KOPT-K1 (cell line): ENCODE measurements at regions not wholly inside any gene's neighbourhood (a gene's known extent, or its start where the extent isn't known, plus 50 kb on each side); places are given as distances from the start of the nearest gene placed in this dataset.

Source experiments
- H3K27ac ChIP-seq: fragments of 200-600 bp; sonication (generic); 2 replicates; pipeline ENCODE4 v1.5.1; 2016; ENCODE audit warnings: antibody characterized with exemption, mild to moderate bottlenecking, low read depth, low read length; ENCODE audit not compliant: poor library complexity, severe bottlenecking
- H3K36me3 ChIP-seq: fragments of 200-600 bp; sonication (generic); 2 replicates; pipeline ENCODE4 v1.5.1; 2017; ENCODE audit warnings: antibody characterized with exemption, mild to moderate bottlenecking, low read length, moderate library complexity; ENCODE audit not compliant: insufficient read depth
- H3K9me3 ChIP-seq: fragments of 200-600 bp; sonication (generic); 2 replicates; pipeline ENCODE4 v1.5.1; 2017; ENCODE audit warnings: antibody characterized with exemption, low read length, mild to moderate bottlenecking; ENCODE audit not compliant: insufficient read depth, poor library complexity, severe bottlenecking

DNA sequence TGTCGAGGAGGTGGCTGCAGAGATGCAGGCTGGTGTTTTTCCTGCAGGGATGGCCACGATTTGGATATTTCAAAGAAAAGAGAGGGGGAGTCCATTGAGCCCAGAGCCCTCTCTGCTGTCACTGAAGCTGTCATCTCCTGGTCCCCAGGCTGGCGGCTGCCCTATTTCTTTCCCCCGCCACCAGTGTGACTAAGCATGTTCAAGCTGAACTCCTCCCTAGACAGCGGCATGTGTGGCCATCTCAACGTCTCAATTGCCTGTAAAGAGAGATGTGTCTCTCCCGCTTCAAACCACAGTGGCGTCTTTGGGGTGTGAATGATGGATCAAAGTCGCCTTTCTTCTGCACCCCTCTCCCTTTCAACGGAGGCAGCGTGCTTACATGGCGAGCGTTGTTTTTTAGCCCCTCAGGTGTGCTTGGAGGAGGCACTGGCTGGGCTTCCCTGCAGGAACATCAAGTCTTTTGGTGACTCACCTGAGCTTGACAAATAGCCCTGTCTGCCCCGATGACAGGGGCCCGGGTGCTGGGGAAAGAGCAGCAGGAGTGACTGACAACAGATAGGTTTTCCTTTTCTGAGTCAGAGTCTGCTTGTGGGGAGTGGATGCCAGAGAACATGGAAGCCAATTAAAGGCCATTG, 346.4 kb upstream of the AJAP1 start:
- no peak overlapping the region for H3K27ac ChIP-seq
- H3K36me3 ChIP-seq, result no peaks in the 10 kb centered on the region
- peaks cover 33% of the 10 kb centered on the region for H3K9me3 ChIP-seq

DNA sequence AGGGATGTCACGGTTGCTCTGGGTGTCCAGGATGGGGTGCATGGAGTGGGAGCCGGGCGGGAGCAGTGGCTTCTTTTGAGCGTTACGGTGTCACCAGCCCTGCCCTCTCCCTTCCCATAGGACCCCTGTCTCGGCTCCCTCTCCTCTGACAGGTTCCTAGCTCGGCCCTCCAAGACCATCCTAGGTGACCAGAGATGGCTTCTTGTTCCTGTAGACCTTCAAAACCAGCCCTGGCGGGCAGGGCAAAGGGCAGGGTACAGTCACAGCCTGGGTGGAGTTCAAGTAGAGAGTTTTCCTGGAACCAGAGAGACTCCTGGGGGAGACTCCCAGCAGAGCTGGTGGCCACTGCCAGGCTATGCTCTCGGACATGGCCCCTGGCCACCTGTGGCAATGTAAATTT, 345.6 kb upstream of the AJAP1 start:
- Histone ChIP-seq H3K36me3 (no peaks in the 10 kb centered on the region), H3K27ac (no peak overlapping the region), H3K9me3 (peaks cover 31% of the 10 kb centered on the region)

DNA sequence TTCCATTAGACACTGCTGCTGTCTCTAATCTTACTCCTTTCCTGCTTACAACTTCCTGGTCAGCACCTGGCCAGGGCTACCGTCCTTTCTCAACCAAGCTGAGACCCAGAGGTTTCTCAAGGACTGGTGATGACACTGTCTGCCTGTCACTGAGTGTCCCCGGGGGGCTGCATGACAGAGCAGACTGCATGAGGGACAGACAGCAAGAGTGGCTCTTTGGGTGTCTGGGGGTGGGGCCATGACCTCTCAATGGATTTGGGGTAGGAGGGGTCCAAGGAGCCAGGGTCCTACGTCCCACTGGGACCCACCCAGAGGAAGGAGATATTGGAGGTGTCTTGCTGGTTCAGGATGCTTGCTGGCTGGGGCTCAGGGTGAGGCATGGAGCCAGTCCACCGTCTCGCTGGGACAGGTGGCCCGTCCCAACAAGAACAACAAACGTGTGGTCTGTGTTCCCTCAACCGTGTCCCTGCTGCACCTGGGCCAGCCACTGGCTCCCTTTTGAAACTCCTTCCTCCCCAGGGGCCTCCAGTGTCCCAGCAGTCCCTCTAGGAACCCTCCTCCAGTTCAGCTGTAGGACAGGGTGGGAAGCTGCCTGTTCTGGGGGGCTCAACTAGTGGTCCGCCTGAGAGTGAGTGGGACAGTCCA, 344.6 kb upstream of the AJAP1 start:
- H3K9me3 ChIP-seq, result peaks cover 31% of the 10 kb centered on the region
- no peaks in the 10 kb centered on the region for H3K36me3 ChIP-seq

DNA sequence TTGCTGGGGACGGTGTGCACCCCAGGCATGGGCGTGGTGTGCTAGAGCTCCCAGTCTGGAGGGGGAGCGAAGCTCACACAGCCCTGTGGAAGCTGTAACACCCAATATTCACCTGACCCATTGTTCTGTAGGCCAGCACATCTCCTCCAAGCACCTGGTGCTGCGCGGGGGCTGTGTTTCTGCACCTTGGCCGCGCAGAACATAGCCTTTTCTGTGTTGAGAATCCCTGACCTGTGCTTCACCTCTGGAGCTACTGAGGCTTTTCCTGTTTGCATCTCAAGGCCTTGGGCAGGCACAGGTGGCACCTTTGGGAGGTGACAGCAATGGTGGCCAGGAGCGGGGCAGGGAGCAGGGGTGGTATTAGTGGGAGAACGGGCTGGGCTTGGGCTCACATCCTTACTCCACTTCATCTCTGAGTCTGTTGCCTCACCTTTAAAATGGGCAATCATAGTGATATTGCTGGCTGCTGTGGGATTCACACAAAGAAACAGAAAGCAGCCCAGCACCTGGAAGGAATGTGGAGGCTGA, 343.9 kb upstream of the AJAP1 start:
- peaks cover 33% of the 10 kb centered on the region for H3K9me3 ChIP-seq
- H3K27ac ChIP-seq, result no peak overlapping the region

More for the DNA sequence above, 344.6 kb upstream of the AJAP1 start:
- H3K27ac ChIP-seq, result no peak overlapping the region

DNA sequence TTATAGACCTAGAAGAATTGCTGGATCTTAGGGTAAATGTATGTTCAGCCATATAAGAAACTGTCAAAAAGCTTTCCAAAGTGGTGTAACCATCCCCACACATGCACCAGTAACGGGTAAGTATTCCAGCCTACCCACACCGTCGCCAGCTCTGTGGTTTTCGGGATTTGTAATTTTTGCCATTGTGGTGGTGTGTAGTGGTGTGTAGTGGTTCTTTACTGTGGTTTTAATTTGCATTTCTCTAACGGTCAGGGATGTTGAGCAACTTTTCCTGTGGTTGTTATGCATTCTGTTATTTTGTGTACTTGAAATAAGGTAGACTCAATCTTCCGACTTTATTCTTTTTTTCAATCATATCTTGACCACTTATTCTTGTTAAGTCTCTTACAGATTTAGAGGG, 342.4 kb upstream of the AJAP1 start:
- Histone ChIP-seq H3K9me3 (peaks cover 27% of the 10 kb centered on the region), H3K27ac (no peak overlapping the region), H3K36me3 (no peaks in the 10 kb centered on the region)

More for the DNA sequence above, 343.9 kb upstream of the AJAP1 start:
- H3K36me3 ChIP-seq, result no peaks in the 10 kb centered on the region

DNA sequence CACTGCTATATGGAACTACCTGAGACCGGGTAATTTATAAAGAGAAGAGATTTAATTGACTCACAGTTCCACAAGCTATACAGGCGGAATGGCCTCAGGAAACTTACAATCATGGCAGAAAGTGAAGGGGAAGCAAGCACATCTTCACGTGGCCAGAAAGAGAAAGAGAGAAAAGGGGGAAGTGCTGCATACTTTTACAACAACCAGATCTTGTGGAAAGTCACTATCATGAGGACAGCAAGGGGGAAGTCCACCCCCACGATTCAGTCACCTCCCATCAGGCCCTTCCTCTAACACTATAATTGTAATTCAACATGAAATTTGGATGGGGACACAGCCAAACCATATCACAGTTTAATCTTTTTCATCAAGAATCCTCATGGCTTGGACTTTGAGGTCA, 339.2 kb upstream of the AJAP1 start:
- Histone ChIP-seq H3K27ac (no peak overlapping the region), H3K9me3 (peaks cover 27% of the 10 kb centered on the region), H3K36me3 (no peaks in the 10 kb centered on the region)

DNA sequence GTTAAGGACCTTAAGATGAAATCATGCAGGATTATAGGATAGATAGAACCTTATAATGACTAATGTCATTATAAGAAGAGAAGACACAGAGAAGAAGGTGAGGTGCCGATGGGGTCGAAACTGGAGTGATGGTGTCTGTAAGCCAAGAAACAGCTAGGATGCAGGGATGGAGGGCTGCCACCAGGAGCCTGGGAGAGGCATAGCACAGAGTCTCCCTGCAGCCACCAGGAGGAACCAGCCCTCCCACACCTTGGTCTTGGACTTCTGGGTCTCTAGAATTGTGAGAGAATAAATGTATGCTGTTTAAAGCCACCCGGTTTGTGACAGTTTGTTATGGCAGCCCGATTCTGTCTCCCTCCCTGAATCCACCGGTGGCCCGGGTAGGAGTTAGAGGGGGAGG, 337.2 kb upstream of the AJAP1 start:
- Histone ChIP-seq H3K36me3 (no peaks in the 10 kb centered on the region), H3K27ac (no peak overlapping the region), H3K9me3 (peaks cover 22% of the 10 kb centered on the region)

DNA sequence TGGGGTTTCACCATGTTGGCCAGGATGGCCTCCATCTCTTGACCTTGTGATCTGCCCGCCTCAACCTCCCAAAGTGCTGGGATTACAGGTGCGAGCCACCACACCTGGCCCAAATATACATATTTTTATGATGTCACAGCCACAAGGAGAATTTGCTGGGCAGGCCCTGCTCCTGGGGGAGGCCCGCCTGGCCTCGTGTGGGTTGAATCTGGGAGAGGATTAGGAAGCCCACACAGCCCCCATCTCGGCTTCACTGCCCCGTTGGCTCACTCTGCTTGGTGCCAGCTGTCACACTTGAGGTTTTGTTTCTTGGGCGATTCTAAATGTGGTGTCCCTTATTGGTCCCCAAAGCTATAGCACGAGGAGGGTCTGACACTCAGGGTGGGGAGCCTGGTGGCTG, 335.7 kb upstream of the AJAP1 start:
- Histone ChIP-seq H3K9me3 (peaks cover 21% of the 10 kb centered on the region), H3K36me3 (no peaks in the 10 kb centered on the region), H3K27ac (no peak overlapping the region)

DNA sequence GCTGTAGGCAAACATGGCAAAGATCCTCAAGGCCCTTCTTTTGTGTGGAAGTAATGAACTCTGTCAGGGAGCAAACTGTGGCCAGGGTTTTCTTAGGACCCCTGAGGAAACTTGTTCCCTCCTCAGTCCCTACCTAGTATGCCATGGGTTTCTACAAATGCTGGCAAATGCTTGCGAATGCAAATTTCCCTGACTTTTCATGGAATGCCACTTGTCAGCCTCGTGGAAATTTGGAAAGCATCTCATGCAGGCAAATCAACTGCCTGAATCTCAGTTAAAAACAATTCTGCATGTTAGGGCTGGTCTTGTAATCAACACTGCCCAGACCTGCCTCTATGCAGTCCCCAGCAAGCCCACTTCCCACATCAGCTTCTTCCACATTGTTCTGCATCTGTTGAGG, 334.9 kb upstream of the AJAP1 start:
- Histone ChIP-seq H3K9me3 (peaks cover 13% of the 10 kb centered on the region), H3K36me3 (no peaks in the 10 kb centered on the region), H3K27ac (no peak overlapping the region)

DNA sequence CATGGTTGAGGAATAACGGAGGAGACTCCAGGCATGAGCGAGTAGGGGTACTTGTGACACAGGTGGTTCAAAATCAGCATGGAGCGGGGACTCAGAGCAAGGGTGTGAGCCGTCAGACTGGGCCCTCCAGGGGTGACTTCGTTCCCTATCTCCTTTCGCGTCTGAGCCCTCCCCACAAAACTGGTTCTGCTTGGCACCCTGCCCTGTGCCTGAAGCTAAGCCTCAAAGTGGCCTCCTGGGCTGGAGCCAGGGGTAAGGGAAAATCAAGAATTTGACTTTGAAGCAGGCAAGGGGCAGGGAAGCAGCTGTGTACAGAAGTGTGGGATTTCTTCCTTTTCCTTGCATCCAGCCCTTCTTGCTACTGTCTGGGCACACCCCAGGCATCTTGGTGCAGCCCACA, 331.5 kb upstream of the AJAP1 start:
- Histone ChIP-seq H3K9me3 (peaks cover 5% of the 10 kb centered on the region), H3K36me3 (no peaks in the 10 kb centered on the region), H3K27ac (no peak overlapping the region)

DNA sequence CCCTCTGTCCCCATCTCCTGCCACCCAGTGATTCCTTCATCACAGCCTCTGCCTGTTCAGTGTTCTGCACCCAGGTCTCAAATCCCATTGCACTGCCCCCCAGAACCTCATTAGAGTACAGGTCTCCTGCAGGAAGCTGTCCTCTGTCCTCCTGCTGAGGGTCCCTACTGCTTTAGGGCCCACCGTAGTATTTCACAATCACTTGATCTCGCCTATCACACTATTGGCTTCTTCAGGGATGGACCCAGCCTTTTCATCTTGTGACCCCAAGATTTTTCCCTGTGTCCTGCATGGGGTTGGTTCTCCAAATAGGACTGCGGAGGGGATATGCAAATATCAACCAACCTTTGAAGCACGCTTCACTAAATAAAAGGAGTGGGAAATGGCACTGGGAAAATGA, 331.1 kb upstream of the AJAP1 start:
- Histone ChIP-seq H3K27ac (no peak overlapping the region), H3K9me3 (peaks cover 5% of the 10 kb centered on the region), H3K36me3 (no peaks in the 10 kb centered on the region)

DNA sequence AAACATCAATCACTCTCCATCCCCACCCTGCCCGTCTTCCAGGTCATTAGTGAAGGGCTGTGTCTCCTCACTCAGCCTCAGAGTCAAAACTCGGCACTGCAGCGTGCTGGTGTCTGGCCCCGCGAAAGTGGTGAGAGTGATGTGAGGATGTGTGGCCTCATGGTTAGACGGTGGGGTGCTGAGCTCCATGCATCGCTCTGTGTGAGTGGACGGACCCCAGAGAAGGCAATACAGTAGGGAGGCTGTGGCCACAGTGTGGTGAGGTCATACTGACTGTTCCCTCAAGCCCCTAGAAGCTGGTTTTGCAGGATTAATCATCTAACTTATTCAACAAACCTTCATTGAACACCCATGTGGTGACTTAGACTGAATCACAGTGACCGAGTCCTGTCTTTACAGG, 329.9 kb upstream of the AJAP1 start:
- Histone ChIP-seq H3K36me3 (no peaks in the 10 kb centered on the region), H3K9me3 (peaks cover 5% of the 10 kb centered on the region), H3K27ac (no peak overlapping the region)

DNA sequence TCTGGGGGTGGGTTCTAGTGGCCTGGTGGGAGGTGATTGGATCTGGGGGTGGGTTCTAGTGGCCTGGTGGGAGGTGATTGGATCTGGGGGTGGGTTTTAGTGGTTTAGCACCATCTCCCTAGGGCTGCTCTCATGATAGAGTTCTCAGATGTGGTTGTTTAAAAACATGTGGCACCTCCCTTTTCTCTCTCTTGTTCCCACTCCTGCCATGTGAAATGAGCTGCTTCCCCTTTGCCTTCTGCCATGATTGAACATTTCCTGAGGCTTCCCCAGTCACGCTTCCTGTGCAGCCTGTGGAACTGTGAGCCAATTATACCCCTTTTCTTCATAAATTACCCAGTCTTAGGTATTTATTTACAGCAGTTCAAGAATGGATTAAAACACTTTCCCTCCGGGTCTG, 327.3 kb upstream of the AJAP1 start:
- peaks cover 11% of the 10 kb centered on the region for H3K9me3 ChIP-seq
- H3K36me3 ChIP-seq, result no peaks in the 10 kb centered on the region

DNA sequence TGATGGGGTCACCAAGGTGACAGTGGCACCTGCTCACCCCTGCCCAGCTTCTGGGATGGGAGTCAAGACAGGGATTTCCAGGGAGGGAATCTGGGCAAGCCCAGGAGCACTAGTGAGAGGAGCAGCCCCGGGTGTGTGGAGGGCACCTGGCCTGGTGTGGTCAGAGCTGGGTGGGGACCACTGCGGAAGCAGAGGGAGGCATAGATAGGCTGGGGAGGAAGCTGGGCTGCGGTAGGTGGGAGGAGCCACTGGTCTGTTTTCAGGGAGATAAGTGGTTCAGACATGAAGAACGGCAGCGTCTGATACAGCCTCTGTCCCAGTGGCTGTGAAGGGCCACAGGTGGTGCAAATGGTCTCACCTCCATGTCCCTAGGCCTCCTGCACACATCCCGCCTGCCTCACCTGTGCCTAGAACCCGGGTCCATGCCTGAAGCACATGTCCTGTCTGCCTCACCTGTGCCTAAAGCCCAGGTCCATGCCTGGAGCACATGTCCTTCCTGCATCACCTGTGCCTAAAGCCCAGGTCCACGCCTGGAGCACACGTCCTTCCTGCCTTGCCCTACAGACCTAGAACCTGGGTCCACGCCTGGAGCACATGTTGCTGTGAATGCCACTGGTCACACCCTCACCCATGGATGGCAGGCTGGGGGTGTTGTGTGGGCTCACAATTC, 325.9 kb upstream of the AJAP1 start:
- H3K36me3 ChIP-seq, result no peaks in the 10 kb centered on the region
- H3K9me3 ChIP-seq, result peaks cover 7% of the 10 kb centered on the region
- H3K27ac ChIP-seq, result no peak overlapping the region

More for the DNA sequence above, 327.3 kb upstream of the AJAP1 start:
- H3K27ac ChIP-seq, result no peak overlapping the region

DNA sequence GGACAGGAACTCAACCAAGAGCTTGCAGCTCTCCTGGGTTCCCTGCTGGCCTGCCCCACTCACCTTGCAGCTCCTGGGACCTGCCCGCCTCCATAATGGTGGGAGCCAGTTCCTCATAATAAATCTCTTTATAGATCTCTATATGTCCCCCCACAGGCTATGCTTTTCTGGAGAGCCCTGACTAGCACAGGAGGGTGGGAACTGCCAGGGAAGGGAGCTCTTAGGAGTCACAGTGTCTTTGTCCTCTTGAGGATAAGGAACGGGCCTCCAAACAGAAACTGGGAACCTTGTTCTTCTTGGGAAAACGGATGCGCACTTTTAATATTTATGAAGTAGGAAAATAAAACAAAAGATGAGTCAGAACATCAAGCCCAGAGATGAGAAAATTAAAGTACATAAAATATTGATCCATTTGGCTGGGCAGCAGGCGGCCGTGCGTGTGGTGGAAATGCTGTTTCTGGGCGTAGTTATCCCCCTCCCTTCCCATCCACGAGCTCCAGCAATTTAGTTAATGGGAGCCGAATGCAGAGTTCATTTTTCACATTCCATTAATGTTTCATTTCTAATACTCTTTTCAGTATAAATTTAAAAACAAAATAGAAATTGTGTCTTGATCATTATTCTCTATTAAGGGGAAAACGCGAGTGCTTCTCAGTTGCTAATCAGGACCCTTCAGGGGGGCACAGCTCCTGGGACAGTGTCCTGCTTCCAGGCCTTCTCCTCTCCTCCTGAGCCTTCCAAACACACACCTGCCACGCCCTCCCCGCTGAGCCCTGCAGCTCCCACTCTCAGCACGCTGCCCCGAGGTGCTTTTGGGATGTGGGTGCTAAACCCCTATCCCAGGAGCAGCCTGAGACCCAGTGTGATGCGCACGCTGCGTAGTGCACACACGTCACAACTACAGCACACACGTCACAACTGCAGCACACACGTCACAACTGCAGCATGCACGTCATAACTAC, 323.3 kb upstream of the AJAP1 start:
- peaks cover 7% of the 10 kb centered on the region for H3K9me3 ChIP-seq
- H3K36me3 ChIP-seq, result no peaks in the 10 kb centered on the region
- H3K27ac ChIP-seq, result no peak overlapping the region
